GM23338 (cell line): ENCODE measurements at regions not wholly inside any gene's neighbourhood (a gene's known extent, or its start where the extent isn't known, plus 50 kb on each side); places are given as distances from the start of the nearest gene placed in this dataset.
A peak's percentile ranks its signal among the peaks of the same experiment; 100 is the strongest.

Experiments
- ATAC-seq: fragments of 200-7000 bp; cut with Tn5 transposase; 3 replicates; pipeline ENCODE4 v1.9.1; 2020
- DNase-seq: peaks from one replicate; pipeline ENCODE4 v3.0.0-alpha.2; 2015; ENCODE audit warnings: low spot score
- H2AFZ ChIP-seq: fragments of 200-600 bp; sonication (generic); 2 replicates; pipeline ENCODE4 v1.8.0; 2016; ENCODE audit warnings: antibody characterized with exemption, mild to moderate bottlenecking, moderate library complexity
- H3F3A ChIP-seq: fragments of 200-600 bp; sonication (generic); replicated peaks from 2 replicates; pipeline ENCODE4 v1.8.0; 2017; ENCODE audit warnings: antibody characterized with exemption, mixed run types, low read depth
- H3K27ac ChIP-seq: fragments of 200-600 bp; sonication (generic); 2 replicates; pipeline ENCODE4 v1.6.1; 2016; ENCODE audit warnings: low read depth
- H3K27me3 ChIP-seq: fragments of 200-600 bp; sonication (generic); 2 replicates; pipeline ENCODE4 v1.8.0; 2016; ENCODE audit warnings: mild to moderate bottlenecking, mixed run types, moderate library complexity; ENCODE audit not compliant: insufficient read depth
- H3K36me3 ChIP-seq: fragments of 200-600 bp; sonication (generic); 2 replicates; pipeline ENCODE4 v1.8.0; 2016; ENCODE audit warnings: mild to moderate bottlenecking; ENCODE audit not compliant: insufficient read depth
- H3K4me1 ChIP-seq: fragments of 200-600 bp; sonication (generic); 2 replicates; pipeline ENCODE4 v1.8.0; 2016; ENCODE audit warnings: mild to moderate bottlenecking, moderate library complexity; ENCODE audit not compliant: insufficient read depth
- H3K4me2 ChIP-seq: fragments of 200-600 bp; sonication (generic); 2 replicates; pipeline ENCODE4 v1.7.1; 2017; ENCODE audit warnings: mixed run types
- H3K4me3 ChIP-seq: fragments of 200-600 bp; sonication (generic); 2 replicates; pipeline ENCODE4 v1.6.1; 2016; ENCODE audit warnings: mixed run types
- H3K79me2 ChIP-seq: fragments of 200-600 bp; sonication (generic); replicated peaks from 2 replicates; pipeline ENCODE4 v1.8.0; 2017; ENCODE audit warnings: mild to moderate bottlenecking; ENCODE audit not compliant: insufficient read depth
- H3K9me2 ChIP-seq: fragments of 200-600 bp; sonication (generic); 2 replicates; pipeline ENCODE4 v1.8.0; 2017; ENCODE audit not compliant: insufficient read depth
- H4K20me1 ChIP-seq: fragments of 200-600 bp; sonication (generic); replicated peaks from 2 replicates; pipeline ENCODE4 v1.8.0; 2017; ENCODE audit warnings: mild to moderate bottlenecking; ENCODE audit not compliant: insufficient read depth
- H3K27ac Mint-ChIP-seq: 2 replicates; pipeline ENCODE4 v1.8.0; 2020; ENCODE audit warnings: inconsistent platforms, mild to moderate bottlenecking, moderate library complexity, mixed read lengths
- H3K27me3 Mint-ChIP-seq: 3 replicates; pipeline ENCODE4 v1.8.0; 2022; ENCODE audit warnings: low read depth, mild to moderate bottlenecking, moderate library complexity, mixed read lengths, inconsistent platforms; ENCODE audit not compliant: insufficient read depth, poor library complexity
- H3K36me3 Mint-ChIP-seq: 3 replicates; pipeline ENCODE4 v1.8.0; 2021; ENCODE audit warnings: low read depth, mild to moderate bottlenecking, inconsistent platforms, moderate library complexity, mixed read lengths
- H3K4me1 Mint-ChIP-seq: 3 replicates; pipeline ENCODE4 v1.8.0; 2020; ENCODE audit warnings: mild to moderate bottlenecking, inconsistent platforms, mixed read lengths
- H3K4me3 Mint-ChIP-seq: 3 replicates; pipeline ENCODE4 v1.8.0; 2021; ENCODE audit warnings: moderate library complexity, mild to moderate bottlenecking, inconsistent platforms, mixed read lengths
- H3K9me3 Mint-ChIP-seq: 3 replicates; pipeline ENCODE4 v1.8.0; 2020; ENCODE audit warnings: moderate library complexity, mild to moderate bottlenecking, inconsistent platforms, mixed read lengths
- CREB1 ChIP-seq: fragments of 250-450 bp; sonication (Bioruptor Pico); IDR thresholded peaks from 2 replicates; pipeline ENCODE4 v1.5.0; 2020; ENCODE audit warnings: low read depth, mild to moderate bottlenecking, moderate library complexity
- EZH2 ChIP-seq: fragments of 200-600 bp; sonication (generic); IDR thresholded peaks from one replicate; pipeline ENCODE4 v1.8.0; 2017; ENCODE audit warnings: antibody characterized with exemption, mild to moderate bottlenecking, low read depth; ENCODE audit not compliant: unreplicated experiment
- EZH2phosphoT487 ChIP-seq: fragments of 200-600 bp; sonication (generic); IDR thresholded peaks from one replicate; pipeline ENCODE4 v1.8.1; 2018; ENCODE audit warnings: antibody characterized with exemption; ENCODE audit not compliant: unreplicated experiment
- JUNB ChIP-seq: IDR thresholded peaks from one replicate; pipeline ENCODE4 v1.6.1; 2016; ENCODE audit warnings: antibody characterized with exemption; ENCODE audit not compliant: unreplicated experiment
- NANOG ChIP-seq: IDR thresholded peaks from 2 replicates; pipeline ENCODE4 v1.6.1; 2016; ENCODE audit warnings: antibody characterized with exemption, borderline replicate concordance
- POLR2AphosphoS5 ChIP-seq: IDR thresholded peaks from 2 replicates; pipeline ENCODE4 v1.6.1; 2016; ENCODE audit warnings: antibody characterized with exemption, low read depth
- STAT1 ChIP-seq: IDR thresholded peaks from one replicate; pipeline ENCODE4 v1.6.1; 2016; ENCODE audit warnings: antibody characterized with exemption; ENCODE audit not compliant: unreplicated experiment
- ZNF114 ChIP-seq: fragments of 250-450 bp; sonication (Bioruptor Pico); IDR thresholded peaks from 2 replicates; pipeline ENCODE4 v1.5.0; 2020; ENCODE audit warnings: mild to moderate bottlenecking, moderate library complexity
- ZNF331 ChIP-seq: fragments of 250-450 bp; sonication (Bioruptor Pico); IDR thresholded peaks from 2 replicates; pipeline ENCODE4 v1.5.0; 2020; ENCODE audit warnings: low read depth, mild to moderate bottlenecking, moderate library complexity
- TF ChIP-seq, protein P1 (sequence below): IDR thresholded peaks from 2 replicates; pipeline ENCODE4 v1.6.1; 2016; ENCODE audit warnings: antibody characterized with exemption
- TF ChIP-seq, protein P2 (sequence below), 2 experiments: fragments of 200-600 bp in 1 of 2; sonication (generic) in 1 of 2; conservative IDR thresholded peaks; 2 replicates each; pipeline versions ENCODE4 v1.5.1 to v1.6.1; 2016 to 2017; ENCODE audit warnings: antibody characterized with exemption in 2 of 2, low read depth in 2 of 2, mild to moderate bottlenecking in 2 of 2, moderate library complexity in 1 of 2
- TF ChIP-seq, protein P3 (sequence below): fragments of 250-450 bp; sonication (Bioruptor Pico); IDR thresholded peaks from 2 replicates; pipeline ENCODE4 v1.5.0; 2020; ENCODE audit warnings: mild to moderate bottlenecking, moderate library complexity
- TF ChIP-seq, protein P4 (sequence below): IDR thresholded peaks from one replicate; pipeline ENCODE4 v1.6.1; 2018; ENCODE audit warnings: antibody characterized with exemption; ENCODE audit not compliant: unreplicated experiment

DNA sequence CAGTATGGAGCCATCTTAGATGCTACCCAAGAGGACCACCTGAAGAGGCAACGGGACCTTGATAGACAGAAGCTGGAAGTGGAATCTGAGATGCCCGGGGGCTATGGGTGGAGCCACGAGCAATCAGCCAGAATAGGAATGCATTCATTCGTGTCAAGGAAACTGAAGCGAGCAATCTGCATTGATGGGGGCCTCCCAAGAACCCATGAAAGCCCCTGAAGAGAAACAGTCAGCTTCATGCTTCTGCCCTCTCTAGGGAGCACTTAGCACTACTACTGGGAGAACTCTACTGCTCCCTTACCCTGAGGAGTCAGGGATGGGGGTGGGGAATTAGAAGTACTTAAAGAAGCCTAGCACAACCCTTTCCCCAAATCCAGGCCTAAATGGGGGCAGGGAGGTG is 51.9 kb upstream of the TCERG1 start:
- H3F3A ChIP-seq: no peaks in the 10 kb centered on the region
- H3K4me1 ChIP-seq: 0 out of 2 replicates have a peak, but pooled peaks cover 3% of the 10 kb centered on the region
- no peaks in the 10 kb centered on the region for H3K27me3 ChIP-seq
- no peak overlapping the region for H3K4me2 ChIP-seq
- no peaks in the 10 kb centered on the region for H4K20me1 ChIP-seq
- no peak overlapping the region for H3K27ac Mint-ChIP-seq
- H3K4me1 Mint-ChIP-seq: peaks cover 6% of the 10 kb centered on the region; the same call in 2 of the 3 replicates
- no peaks in the 10 kb centered on the region for H3K79me2 ChIP-seq
- H3K36me3 ChIP-seq: no peaks in the 10 kb centered on the region
- DNase-seq: peak; percentile 51
- no peak overlapping the region for H3K4me3 Mint-ChIP-seq
- H3K36me3 Mint-ChIP-seq: no peaks in the 10 kb centered on the region
- H3K27me3 Mint-ChIP-seq: peaks cover 4% of the 10 kb centered on the region
- H2AFZ ChIP-seq: peak overlapping the region; percentile 53; the same call in 1 of the 2 replicates
- no peak overlapping the region for H3K4me3 ChIP-seq
- H3K9me3 Mint-ChIP-seq: no peaks in the 10 kb centered on the region; the same call in 2 of the 3 replicates
- ATAC-seq: peak; percentile 80
- H3K27ac ChIP-seq: no peak overlapping the region
- 0 out of 2 replicates have a peak, but pooled peaks cover 4% of the 10 kb centered on the region for H3K9me2 ChIP-seq
- TF ChIP-seq POLR2AphosphoS5 (no peak), STAT1 (no peak), ZNF114 (CRISPR knock-in tag) (no peak), JUNB (no peak), ZNF331 (CRISPR knock-in tag) (no peak), EZH2 (no peak), EZH2phosphoT487 (no peak), CREB1 (CRISPR knock-in tag) (no peak), NANOG (no peak)
- TF ChIP-seq, protein P1, sequence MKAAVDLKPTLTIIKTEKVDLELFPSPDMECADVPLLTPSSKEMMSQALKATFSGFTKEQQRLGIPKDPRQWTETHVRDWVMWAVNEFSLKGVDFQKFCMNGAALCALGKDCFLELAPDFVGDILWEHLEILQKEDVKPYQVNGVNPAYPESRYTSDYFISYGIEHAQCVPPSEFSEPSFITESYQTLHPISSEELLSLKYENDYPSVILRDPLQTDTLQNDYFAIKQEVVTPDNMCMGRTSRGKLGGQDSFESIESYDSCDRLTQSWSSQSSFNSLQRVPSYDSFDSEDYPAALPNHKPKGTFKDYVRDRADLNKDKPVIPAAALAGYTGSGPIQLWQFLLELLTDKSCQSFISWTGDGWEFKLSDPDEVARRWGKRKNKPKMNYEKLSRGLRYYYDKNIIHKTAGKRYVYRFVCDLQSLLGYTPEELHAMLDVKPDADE: no peak
- TF ChIP-seq, protein P2, sequence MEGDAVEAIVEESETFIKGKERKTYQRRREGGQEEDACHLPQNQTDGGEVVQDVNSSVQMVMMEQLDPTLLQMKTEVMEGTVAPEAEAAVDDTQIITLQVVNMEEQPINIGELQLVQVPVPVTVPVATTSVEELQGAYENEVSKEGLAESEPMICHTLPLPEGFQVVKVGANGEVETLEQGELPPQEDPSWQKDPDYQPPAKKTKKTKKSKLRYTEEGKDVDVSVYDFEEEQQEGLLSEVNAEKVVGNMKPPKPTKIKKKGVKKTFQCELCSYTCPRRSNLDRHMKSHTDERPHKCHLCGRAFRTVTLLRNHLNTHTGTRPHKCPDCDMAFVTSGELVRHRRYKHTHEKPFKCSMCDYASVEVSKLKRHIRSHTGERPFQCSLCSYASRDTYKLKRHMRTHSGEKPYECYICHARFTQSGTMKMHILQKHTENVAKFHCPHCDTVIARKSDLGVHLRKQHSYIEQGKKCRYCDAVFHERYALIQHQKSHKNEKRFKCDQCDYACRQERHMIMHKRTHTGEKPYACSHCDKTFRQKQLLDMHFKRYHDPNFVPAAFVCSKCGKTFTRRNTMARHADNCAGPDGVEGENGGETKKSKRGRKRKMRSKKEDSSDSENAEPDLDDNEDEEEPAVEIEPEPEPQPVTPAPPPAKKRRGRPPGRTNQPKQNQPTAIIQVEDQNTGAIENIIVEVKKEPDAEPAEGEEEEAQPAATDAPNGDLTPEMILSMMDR (conservative IDR thresholded peaks at IDR 0.05; ENCODE audit: low read depth in 2 of 2): no peak
- TF ChIP-seq, protein P3, sequence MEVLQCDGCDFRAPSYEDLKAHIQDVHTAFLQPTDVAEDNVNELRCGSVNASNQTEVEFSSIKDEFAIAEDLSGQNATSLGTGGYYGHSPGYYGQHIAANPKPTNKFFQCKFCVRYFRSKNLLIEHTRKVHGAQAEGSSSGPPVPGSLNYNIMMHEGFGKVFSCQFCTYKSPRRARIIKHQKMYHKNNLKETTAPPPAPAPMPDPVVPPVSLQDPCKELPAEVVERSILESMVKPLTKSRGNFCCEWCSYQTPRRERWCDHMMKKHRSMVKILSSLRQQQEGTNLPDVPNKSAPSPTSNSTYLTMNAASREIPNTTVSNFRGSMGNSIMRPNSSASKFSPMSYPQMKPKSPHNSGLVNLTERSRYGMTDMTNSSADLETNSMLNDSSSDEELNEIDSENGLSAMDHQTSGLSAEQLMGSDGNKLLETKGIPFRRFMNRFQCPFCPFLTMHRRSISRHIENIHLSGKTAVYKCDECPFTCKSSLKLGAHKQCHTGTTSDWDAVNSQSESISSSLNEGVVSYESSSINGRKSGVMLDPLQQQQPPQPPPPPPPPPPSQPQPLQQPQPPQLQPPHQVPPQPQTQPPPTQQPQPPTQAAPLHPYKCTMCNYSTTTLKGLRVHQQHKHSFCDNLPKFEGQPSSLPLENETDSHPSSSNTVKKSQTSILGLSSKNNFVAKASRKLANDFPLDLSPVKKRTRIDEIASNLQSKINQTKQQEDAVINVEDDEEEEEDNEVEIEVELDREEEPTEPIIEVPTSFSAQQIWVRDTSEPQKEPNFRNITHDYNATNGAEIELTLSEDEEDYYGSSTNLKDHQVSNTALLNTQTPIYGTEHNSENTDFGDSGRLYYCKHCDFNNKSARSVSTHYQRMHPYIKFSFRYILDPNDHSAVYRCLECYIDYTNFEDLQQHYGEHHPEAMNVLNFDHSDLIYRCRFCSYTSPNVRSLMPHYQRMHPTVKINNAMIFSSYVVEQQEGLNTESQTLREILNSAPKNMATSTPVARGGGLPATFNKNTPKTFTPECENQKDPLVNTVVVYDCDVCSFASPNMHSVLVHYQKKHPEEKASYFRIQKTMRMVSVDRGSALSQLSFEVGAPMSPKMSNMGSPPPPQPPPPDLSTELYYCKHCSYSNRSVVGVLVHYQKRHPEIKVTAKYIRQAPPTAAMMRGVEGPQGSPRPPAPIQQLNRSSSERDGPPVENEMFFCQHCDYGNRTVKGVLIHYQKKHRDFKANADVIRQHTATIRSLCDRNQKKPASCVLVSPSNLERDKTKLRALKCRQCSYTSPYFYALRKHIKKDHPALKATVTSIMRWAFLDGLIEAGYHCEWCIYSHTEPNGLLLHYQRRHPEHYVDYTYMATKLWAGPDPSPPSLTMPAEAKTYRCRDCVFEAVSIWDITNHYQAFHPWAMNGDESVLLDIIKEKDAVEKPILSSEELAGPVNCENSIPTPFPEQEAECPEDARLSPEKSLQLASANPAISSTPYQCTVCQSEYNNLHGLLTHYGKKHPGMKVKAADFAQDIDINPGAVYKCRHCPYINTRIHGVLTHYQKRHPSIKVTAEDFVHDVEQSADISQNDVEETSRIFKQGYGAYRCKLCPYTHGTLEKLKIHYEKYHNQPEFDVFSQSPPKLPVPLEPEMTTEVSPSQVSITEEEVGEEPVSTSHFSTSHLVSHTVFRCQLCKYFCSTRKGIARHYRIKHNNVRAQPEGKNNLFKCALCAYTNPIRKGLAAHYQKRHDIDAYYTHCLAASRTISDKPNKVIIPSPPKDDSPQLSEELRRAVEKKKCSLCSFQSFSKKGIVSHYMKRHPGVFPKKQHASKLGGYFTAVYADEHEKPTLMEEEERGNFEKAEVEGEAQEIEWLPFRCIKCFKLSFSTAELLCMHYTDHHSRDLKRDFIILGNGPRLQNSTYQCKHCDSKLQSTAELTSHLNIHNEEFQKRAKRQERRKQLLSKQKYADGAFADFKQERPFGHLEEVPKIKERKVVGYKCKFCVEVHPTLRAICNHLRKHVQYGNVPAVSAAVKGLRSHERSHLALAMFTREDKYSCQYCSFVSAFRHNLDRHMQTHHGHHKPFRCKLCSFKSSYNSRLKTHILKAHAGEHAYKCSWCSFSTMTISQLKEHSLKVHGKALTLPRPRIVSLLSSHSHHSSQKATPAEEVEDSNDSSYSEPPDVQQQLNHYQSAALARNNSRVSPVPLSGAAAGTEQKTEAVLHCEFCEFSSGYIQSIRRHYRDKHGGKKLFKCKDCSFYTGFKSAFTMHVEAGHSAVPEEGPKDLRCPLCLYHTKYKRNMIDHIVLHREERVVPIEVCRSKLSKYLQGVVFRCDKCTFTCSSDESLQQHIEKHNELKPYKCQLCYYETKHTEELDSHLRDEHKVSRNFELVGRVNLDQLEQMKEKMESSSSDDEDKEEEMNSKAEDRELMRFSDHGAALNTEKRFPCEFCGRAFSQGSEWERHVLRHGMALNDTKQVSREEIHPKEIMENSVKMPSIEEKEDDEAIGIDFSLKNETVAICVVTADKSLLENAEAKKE (CRISPR knock-in tag): no peak
- TF ChIP-seq, protein P4, sequence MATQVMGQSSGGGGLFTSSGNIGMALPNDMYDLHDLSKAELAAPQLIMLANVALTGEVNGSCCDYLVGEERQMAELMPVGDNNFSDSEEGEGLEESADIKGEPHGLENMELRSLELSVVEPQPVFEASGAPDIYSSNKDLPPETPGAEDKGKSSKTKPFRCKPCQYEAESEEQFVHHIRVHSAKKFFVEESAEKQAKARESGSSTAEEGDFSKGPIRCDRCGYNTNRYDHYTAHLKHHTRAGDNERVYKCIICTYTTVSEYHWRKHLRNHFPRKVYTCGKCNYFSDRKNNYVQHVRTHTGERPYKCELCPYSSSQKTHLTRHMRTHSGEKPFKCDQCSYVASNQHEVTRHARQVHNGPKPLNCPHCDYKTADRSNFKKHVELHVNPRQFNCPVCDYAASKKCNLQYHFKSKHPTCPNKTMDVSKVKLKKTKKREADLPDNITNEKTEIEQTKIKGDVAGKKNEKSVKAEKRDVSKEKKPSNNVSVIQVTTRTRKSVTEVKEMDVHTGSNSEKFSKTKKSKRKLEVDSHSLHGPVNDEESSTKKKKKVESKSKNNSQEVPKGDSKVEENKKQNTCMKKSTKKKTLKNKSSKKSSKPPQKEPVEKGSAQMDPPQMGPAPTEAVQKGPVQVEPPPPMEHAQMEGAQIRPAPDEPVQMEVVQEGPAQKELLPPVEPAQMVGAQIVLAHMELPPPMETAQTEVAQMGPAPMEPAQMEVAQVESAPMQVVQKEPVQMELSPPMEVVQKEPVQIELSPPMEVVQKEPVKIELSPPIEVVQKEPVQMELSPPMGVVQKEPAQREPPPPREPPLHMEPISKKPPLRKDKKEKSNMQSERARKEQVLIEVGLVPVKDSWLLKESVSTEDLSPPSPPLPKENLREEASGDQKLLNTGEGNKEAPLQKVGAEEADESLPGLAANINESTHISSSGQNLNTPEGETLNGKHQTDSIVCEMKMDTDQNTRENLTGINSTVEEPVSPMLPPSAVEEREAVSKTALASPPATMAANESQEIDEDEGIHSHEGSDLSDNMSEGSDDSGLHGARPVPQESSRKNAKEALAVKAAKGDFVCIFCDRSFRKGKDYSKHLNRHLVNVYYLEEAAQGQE: no peak
